KMS-11 (cell line): ENCODE measurements at regions not wholly inside any gene's neighbourhood (a gene's known extent, or its start where the extent isn't known, plus 50 kb on each side); places are given as distances from the start of the nearest gene placed in this dataset.
"Not testable (repeated sequence)": the region's sequence is repeated elsewhere in the genome, so short reads cannot be mapped to it uniquely, and the experiment has no call there.

Experiments
- H2AFZ ChIP-seq: fragments of 200-600 bp; sonication (generic); 2 replicates; pipeline ENCODE4 v1.6.1; 2016; ENCODE audit warnings: antibody characterized with exemption, mixed run types, low read depth
- H3K27ac ChIP-seq: fragments of 200-600 bp; sonication (generic); 2 replicates; pipeline ENCODE4 v1.6.1; 2016; ENCODE audit warnings: mild to moderate bottlenecking, mixed run types
- H3K27me3 ChIP-seq: fragments of 200-600 bp; sonication (generic); 2 replicates; pipeline ENCODE4 v1.6.1; 2017; ENCODE audit warnings: mild to moderate bottlenecking, low read depth, mixed run types, moderate library complexity; ENCODE audit not compliant: insufficient read depth
- H3K36me3 ChIP-seq: fragments of 200-600 bp; sonication (generic); 2 replicates; pipeline ENCODE4 v1.6.1; 2017; ENCODE audit warnings: mild to moderate bottlenecking, mixed run types; ENCODE audit not compliant: insufficient read depth
- H3K4me1 ChIP-seq: fragments of 200-600 bp; sonication (generic); 2 replicates; pipeline ENCODE4 v1.6.1; 2016; ENCODE audit warnings: mild to moderate bottlenecking, low read depth, mixed run types; ENCODE audit not compliant: poor library complexity, severe bottlenecking
- H3K4me2 ChIP-seq: fragments of 200-600 bp; sonication (generic); 2 replicates; pipeline ENCODE4 v1.7.0; 2016; ENCODE audit warnings: mild to moderate bottlenecking, mixed run types
- H3K4me3 ChIP-seq: fragments of 200-600 bp; sonication (generic); IDR thresholded peaks from 2 replicates; pipeline ENCODE4 v1.6.1; 2017; ENCODE audit warnings: low read depth, low read length, mixed read lengths; ENCODE audit not compliant: insufficient read depth
- H3K79me2 ChIP-seq: fragments of 200-600 bp; sonication (generic); 2 replicates; pipeline ENCODE4 v1.6.1; 2016; ENCODE audit warnings: low read depth, mixed run types; ENCODE audit not compliant: insufficient read depth
- H3K9ac ChIP-seq: fragments of 200-600 bp; sonication (generic); 2 replicates; pipeline ENCODE4 v1.6.1; 2016; ENCODE audit warnings: mild to moderate bottlenecking, mixed run types
- H4K20me1 ChIP-seq: fragments of 200-600 bp; sonication (generic); 2 replicates; pipeline ENCODE4 v1.6.1; 2016; ENCODE audit warnings: mild to moderate bottlenecking, mixed run types; ENCODE audit not compliant: insufficient read depth
- TF ChIP-seq, protein P1 (sequence below): fragments of 200-600 bp; sonication (generic); conservative IDR thresholded peaks from 2 replicates; pipeline ENCODE4 v1.6.1; 2017; ENCODE audit warnings: low read depth, mild to moderate bottlenecking, antibody characterized with exemption, low read length, moderate library complexity, mixed read lengths

GRCh38 chr5:176113673-176114335 lies 124.4 kb upstream of the SIMC1 start:
- H3K9ac ChIP-seq, result not testable (repeated sequence)

GRCh38 chr5:176114825-176115224 lies 123.4 kb upstream of the SIMC1 start:
- H4K20me1 ChIP-seq, result not testable (repeated sequence)

More at GRCh38 chr5:176113673-176114335, 124.4 kb upstream of the SIMC1 start:
- H3K79me2 ChIP-seq, H3K27ac ChIP-seq, H3K27me3 ChIP-seq, H3K4me1 ChIP-seq, H3K36me3 ChIP-seq, H3K4me3 ChIP-seq, H4K20me1 ChIP-seq, H2AFZ ChIP-seq, H3K4me2 ChIP-seq: not testable (repeated sequence)

DNA sequence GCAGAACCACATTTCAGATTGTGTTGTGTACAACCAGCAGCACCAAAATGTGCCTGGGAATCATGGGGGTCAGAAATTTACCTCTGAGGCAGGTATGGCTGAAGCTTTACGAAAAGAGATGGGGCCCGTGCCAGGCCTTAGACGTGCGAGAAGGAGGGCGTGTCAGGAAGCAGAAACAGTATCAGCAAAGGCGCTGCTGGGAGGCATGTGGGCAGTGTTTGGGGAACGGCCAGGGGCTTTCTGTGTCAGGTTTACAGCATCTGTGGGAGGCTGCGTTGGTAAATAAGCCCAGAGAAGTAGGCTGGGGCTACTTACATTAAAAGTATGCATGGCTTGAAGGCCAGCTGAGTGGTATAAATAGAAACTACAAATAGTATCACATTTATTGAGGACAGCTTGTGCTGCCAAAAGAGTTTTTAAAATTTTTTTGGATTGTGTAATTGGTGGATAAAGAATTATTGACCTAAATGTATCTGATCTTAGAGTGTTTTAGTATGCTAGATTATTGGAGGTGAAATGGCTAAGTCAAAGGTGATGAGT lies 120.5 kb upstream of the SIMC1 start:
- H3K4me3 ChIP-seq, H3K79me2 ChIP-seq, H3K27ac ChIP-seq, H4K20me1 ChIP-seq, H3K36me3 ChIP-seq, H3K27me3 ChIP-seq, H3K9ac ChIP-seq, H2AFZ ChIP-seq, H3K4me2 ChIP-seq: not testable (repeated sequence)
- H3K4me1 ChIP-seq, result peaks cover 20% of the 10 kb centered on the region

More at GRCh38 chr5:176114825-176115224, 123.4 kb upstream of the SIMC1 start:
- H3K4me2 ChIP-seq, H3K36me3 ChIP-seq, H3K4me3 ChIP-seq, H3K9ac ChIP-seq, H2AFZ ChIP-seq, H3K79me2 ChIP-seq, H3K27ac ChIP-seq, H3K27me3 ChIP-seq: not testable (repeated sequence)
- H3K4me1 ChIP-seq, result peaks cover 11% of the 10 kb centered on the region

- not testable (repeated sequence) for H3K4me3 ChIP-seq, H2AFZ ChIP-seq, H3K4me2 ChIP-seq
Measured at GRCh38 chr5:176122361-176122760, 115.9 kb upstream of the SIMC1 start.

GRCh38 chr5:176124120-176124519 lies 114.1 kb upstream of the SIMC1 start:
- H3K4me3 ChIP-seq, H2AFZ ChIP-seq, H4K20me1 ChIP-seq, H3K27me3 ChIP-seq, H3K79me2 ChIP-seq, H3K9ac ChIP-seq, H3K36me3 ChIP-seq, H3K27ac ChIP-seq, H3K4me2 ChIP-seq: not testable (repeated sequence)
- peaks cover 16% of the 10 kb centered on the region for H3K4me1 ChIP-seq

More at GRCh38 chr5:176122361-176122760, 115.9 kb upstream of the SIMC1 start:
- peaks cover 20% of the 10 kb centered on the region for H3K4me1 ChIP-seq
- H4K20me1 ChIP-seq, H3K9ac ChIP-seq, H3K27me3 ChIP-seq, H3K36me3 ChIP-seq, H3K79me2 ChIP-seq, H3K27ac ChIP-seq: not testable (repeated sequence)

DNA sequence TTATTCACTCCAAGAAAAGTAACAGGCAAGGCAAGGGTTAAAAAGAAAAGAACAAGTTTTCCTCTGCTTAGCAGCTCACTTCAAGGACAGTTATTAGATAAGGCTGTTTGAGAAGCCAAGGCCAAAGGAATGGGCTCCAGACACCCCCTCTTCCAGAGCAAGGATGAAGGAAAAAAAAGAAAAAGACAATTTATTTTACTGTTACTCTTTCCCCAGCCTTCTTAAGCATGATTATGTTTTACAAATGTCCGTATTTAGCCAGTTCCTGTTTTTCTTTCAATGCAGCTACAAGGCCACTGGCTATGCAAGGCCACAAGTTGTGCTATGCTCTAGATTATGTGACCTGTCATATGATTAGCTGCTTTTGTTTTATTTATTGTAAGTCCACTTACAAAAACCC lies 106.5 kb upstream of the SIMC1 start:
- no peaks in the 10 kb centered on the region for H3K36me3 ChIP-seq
- H3K79me2 ChIP-seq, result no peaks in the 10 kb centered on the region
- H3K4me1 ChIP-seq, result no peaks in the 10 kb centered on the region
- H2AFZ ChIP-seq, result no peak overlapping the region
- H3K4me2 ChIP-seq, result no peak overlapping the region
- TF ChIP-seq, protein P1, sequence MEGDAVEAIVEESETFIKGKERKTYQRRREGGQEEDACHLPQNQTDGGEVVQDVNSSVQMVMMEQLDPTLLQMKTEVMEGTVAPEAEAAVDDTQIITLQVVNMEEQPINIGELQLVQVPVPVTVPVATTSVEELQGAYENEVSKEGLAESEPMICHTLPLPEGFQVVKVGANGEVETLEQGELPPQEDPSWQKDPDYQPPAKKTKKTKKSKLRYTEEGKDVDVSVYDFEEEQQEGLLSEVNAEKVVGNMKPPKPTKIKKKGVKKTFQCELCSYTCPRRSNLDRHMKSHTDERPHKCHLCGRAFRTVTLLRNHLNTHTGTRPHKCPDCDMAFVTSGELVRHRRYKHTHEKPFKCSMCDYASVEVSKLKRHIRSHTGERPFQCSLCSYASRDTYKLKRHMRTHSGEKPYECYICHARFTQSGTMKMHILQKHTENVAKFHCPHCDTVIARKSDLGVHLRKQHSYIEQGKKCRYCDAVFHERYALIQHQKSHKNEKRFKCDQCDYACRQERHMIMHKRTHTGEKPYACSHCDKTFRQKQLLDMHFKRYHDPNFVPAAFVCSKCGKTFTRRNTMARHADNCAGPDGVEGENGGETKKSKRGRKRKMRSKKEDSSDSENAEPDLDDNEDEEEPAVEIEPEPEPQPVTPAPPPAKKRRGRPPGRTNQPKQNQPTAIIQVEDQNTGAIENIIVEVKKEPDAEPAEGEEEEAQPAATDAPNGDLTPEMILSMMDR, result no peak
- no peak overlapping the region for H3K4me3 ChIP-seq
- H4K20me1 ChIP-seq, result no peaks in the 10 kb centered on the region
- no peaks in the 10 kb centered on the region for H3K27me3 ChIP-seq
- no peak overlapping the region for H3K9ac ChIP-seq
- H3K27ac ChIP-seq, result no peak overlapping the region
